Trophoblast cell (in vitro differentiated cells and primary cell): ENCODE measurements at regions not wholly inside any gene's neighbourhood (a gene's known extent, or its start where the extent isn't known, plus 50 kb on each side); places are given as distances from the start of the nearest gene placed in this dataset.

Experiments used
- DNase-seq, 2 donors: peaks; one replicate each; pipeline ENCODE4 v3.0.0-alpha.2; 2016
- H2AFZ ChIP-seq: 2 replicates; pipeline ENCODE4 v1.6.1; 2013; ENCODE audit warnings: low read length, moderate library complexity, mild to moderate bottlenecking; ENCODE audit not compliant: insufficient read depth, poor library complexity
- H2AK5ac ChIP-seq: 2 replicates; pipeline ENCODE4 v1.6.1; 2013; ENCODE audit warnings: mild to moderate bottlenecking, low read length
- H2BK120ac ChIP-seq: 2 replicates; pipeline ENCODE4 v1.6.1; 2013; ENCODE audit warnings: low read length, mild to moderate bottlenecking, moderate library complexity; ENCODE audit not compliant: insufficient read depth, poor library complexity
- H2BK12ac ChIP-seq: 2 replicates; pipeline ENCODE4 v1.6.1; 2013; ENCODE audit warnings: mild to moderate bottlenecking, low read length, moderate library complexity
- H2BK5ac ChIP-seq: 2 replicates; pipeline ENCODE4 v1.6.1; 2013; ENCODE audit warnings: low read length, low read depth, moderate library complexity, mild to moderate bottlenecking; ENCODE audit not compliant: poor library complexity
- H3K14ac ChIP-seq: 2 replicates; pipeline ENCODE4 v1.6.1; 2013; ENCODE audit warnings: mild to moderate bottlenecking, low read length
- H3K18ac ChIP-seq: 2 replicates; pipeline ENCODE4 v1.6.1; 2013; ENCODE audit warnings: mild to moderate bottlenecking, low read length
- H3K23ac ChIP-seq: 2 replicates; pipeline ENCODE4 v1.6.1; 2013; ENCODE audit warnings: low read length
- H3K27ac ChIP-seq: 2 replicates; pipeline ENCODE4 v1.5.1; 2013; ENCODE audit warnings: low read depth, mild to moderate bottlenecking, inconsistent platforms, low read length, moderate library complexity
- H3K27me3 ChIP-seq: 2 replicates; pipeline ENCODE4 v1.6.1; 2013; ENCODE audit warnings: inconsistent platforms, mild to moderate bottlenecking, low read length, moderate library complexity; ENCODE audit not compliant: insufficient read depth
- H3K36me3 ChIP-seq, 2 experiments: 1 replicate in 1 of 2; 2 replicates in 1 of 2; pipeline ENCODE4 v1.6.1; 2013; ENCODE audit warnings: low read length in 2 of 2, mild to moderate bottlenecking in 2 of 2, moderate library complexity in 1 of 2; ENCODE audit not compliant: insufficient read depth in 2 of 2, control insufficient read depth in 1 of 2
- H3K4ac ChIP-seq: 2 replicates; pipeline ENCODE4 v1.6.1; 2013; ENCODE audit warnings: low read depth, mild to moderate bottlenecking, low read length, moderate library complexity
- H3K4me1 ChIP-seq, 2 experiments: 1 replicate in 1 of 2; 2 replicates in 1 of 2; pipeline ENCODE4 v1.6.1; 2013; ENCODE audit warnings: low read length in 2 of 2, mild to moderate bottlenecking in 2 of 2, moderate library complexity in 1 of 2; ENCODE audit not compliant: insufficient read depth in 2 of 2, control insufficient read depth in 1 of 2
- H3K4me2 ChIP-seq: 2 replicates; pipeline ENCODE4 v1.6.1; 2013; ENCODE audit warnings: inconsistent platforms, mild to moderate bottlenecking, low read length, moderate library complexity
- H3K4me3 ChIP-seq: 2 replicates; pipeline ENCODE4 v1.5.1; 2013; ENCODE audit warnings: mild to moderate bottlenecking, low read depth, low read length, inconsistent platforms
- H3K79me1 ChIP-seq: one replicate; pipeline ENCODE4 v1.6.1; 2013; ENCODE audit warnings: low read length
- H3K79me2 ChIP-seq: 2 replicates; pipeline ENCODE4 v1.6.1; 2013; ENCODE audit warnings: low read length, mild to moderate bottlenecking; ENCODE audit not compliant: control insufficient read depth, insufficient read depth, poor library complexity
- H3K9ac ChIP-seq: 2 replicates; pipeline ENCODE4 v1.6.1; 2013; ENCODE audit warnings: mild to moderate bottlenecking, low read length
- H3K9me3 ChIP-seq: 2 replicates; pipeline ENCODE4 v1.6.1; 2013; ENCODE audit warnings: low read depth, mild to moderate bottlenecking, control low read depth, inconsistent platforms, low read length; ENCODE audit not compliant: insufficient read depth
- H4K12ac ChIP-seq: 2 replicates; pipeline ENCODE4 v1.6.1; 2013; ENCODE audit warnings: low read depth, mild to moderate bottlenecking, low read length, moderate library complexity
- H4K8ac ChIP-seq: 2 replicates; pipeline ENCODE4 v1.6.1; 2013; ENCODE audit warnings: low read depth, mild to moderate bottlenecking, low read length, moderate library complexity
- H4K91ac ChIP-seq: one replicate; pipeline ENCODE4 v1.6.1; 2013; ENCODE audit warnings: low read depth, mild to moderate bottlenecking, low read length, moderate library complexity
- WGBS: extraction: QIAGEN DNeasy Blood & Tissue Kit; methylation state at CpG from one replicate; pipeline ENCODE4 v1.1.7; 2013; ENCODE audit warnings: missing lambda C conversion rate; ENCODE audit not compliant: insufficient read length, insufficient coverage; ENCODE audit errors: extremely low coverage; 5-methylcytosine and 5-hydroxymethylcytosine counted together

- Histone ChIP-seq H4K91ac (no peak overlapping the region), H4K12ac (no peak overlapping the region), H3K4me1 (no peaks in the 10 kb centered on the region), H3K4me2 (no peak overlapping the region), H2BK12ac (no peak overlapping the region), H2AK5ac (no peak overlapping the region), H3K18ac (no peak overlapping the region), H3K79me1 (no peaks in the 10 kb centered on the region), H3K27me3 (no peaks in the 10 kb centered on the region), H4K8ac (no peak overlapping the region), H3K4ac (no peak overlapping the region), H2BK5ac (no peak overlapping the region), H3K4me3 (no peak overlapping the region), H3K27ac (no peak overlapping the region), H2BK120ac (no peak overlapping the region), H3K23ac (no peak overlapping the region), H3K9ac (no peak overlapping the region), H3K36me3 (no peaks in the 10 kb centered on the region), H3K14ac (no peak overlapping the region), H2AFZ (no peak overlapping the region), H3K79me2 (no peaks in the 10 kb centered on the region), H3K9me3 (no peaks in the 10 kb centered on the region)
- no CpG with 5 or more reads among the region's 2 CpGs for WGBS
- DNase-seq = no peak
These were observed 442.7 kb downstream of the TENT5A start for GRCh38 chr6:81309811-81310210.

DNA sequence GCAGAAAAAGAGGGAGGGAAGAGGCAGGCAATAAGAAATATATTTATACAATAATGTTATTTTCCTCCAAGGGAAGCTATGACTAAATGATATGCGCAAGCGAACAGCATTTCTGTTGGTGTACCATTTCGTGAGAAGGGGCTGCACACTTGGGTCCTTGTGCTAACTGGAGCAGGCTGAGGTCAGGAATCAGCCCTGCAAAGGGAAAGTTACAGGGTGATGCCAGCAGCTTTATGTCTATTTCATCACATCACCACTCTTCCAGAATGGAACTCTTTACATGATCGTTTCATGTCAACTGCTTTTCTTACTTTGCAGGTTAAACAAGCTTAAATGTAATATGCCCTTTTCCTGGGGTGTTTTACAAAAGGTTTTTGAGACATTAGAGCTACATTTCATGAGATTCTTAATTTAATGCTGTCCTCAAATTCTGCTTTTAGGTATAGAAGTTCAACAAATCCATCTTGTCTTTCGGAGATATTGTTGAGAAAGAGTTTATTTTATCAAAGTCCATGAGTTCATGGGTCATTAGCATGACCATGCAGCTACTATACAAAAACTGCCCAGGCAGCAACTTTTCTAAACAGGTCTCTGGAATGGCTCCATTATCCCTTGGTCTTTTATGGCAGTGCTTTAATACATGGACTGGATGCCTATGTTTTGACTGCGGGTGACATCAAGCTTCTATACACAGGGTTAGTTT, 443.8 kb downstream of the TENT5A start:
- Histone ChIP-seq H3K4me3 (no peak overlapping the region), H2BK12ac (no peak overlapping the region), H3K27ac (no peak overlapping the region), H2BK5ac (no peak overlapping the region), H3K27me3 (no peaks in the 10 kb centered on the region), H3K4me2 (no peak overlapping the region), H3K36me3 (no peaks in the 10 kb centered on the region), H3K4ac (no peak overlapping the region), H3K79me2 (no peaks in the 10 kb centered on the region), H3K23ac (no peak overlapping the region), H3K9ac (no peak overlapping the region), H4K12ac (no peak overlapping the region), H4K8ac (no peak overlapping the region), H3K18ac (no peak overlapping the region), H2BK120ac (no peak overlapping the region), H2AFZ (no peak overlapping the region), H4K91ac (no peak overlapping the region), H2AK5ac (no peak overlapping the region), H3K79me1 (no peaks in the 10 kb centered on the region), H3K4me1 (no peaks in the 10 kb centered on the region), H3K14ac (no peak overlapping the region), H3K9me3 (no peaks in the 10 kb centered on the region)
- no peak for DNase-seq
- no CpG with 5 or more reads among the region's 6 CpGs for WGBS

DNA sequence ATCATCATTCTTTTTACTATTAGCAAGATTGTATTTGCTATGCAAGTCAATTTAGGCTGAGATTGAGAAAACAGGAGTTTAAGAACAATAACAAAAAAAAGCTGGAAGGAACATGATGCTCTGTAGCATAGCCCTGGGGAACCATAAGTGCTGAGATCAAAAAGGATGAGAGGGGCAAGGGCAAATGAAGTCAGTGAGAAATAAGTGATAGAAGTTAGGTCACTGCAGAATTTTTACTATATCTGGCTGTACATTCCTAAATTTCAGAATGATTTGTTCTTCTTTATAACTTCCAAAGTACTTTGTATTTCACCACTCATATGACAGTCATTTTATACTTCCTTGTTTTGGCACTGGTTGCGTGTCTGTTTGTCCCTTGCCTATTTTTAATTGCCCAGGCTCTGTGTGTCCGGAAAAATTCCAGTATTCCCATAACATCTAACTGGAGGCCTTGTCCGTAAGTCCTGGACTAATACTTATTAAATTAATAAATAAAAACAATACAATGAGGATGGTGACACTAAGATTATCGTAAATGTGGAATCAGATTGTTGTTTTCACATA, 444.7 kb downstream of the TENT5A start:
- H3K9ac ChIP-seq = no peak overlapping the region
- H4K91ac ChIP-seq = no peak overlapping the region
- no peak overlapping the region for H4K8ac ChIP-seq
- no peak overlapping the region for H3K4me2 ChIP-seq
- no peak overlapping the region for H2AFZ ChIP-seq
- no peak overlapping the region for H2BK120ac ChIP-seq
- H3K4me3 ChIP-seq = no peak overlapping the region
- H3K9me3 ChIP-seq = no peaks in the 10 kb centered on the region
- DNase-seq = no peak
- H2BK12ac ChIP-seq = no peak overlapping the region
- no CpG with 5 or more reads among the region's 4 CpGs for WGBS
- H3K23ac ChIP-seq = no peak overlapping the region
- no peak overlapping the region for H4K12ac ChIP-seq
- no peak overlapping the region for H2AK5ac ChIP-seq
- no peak overlapping the region for H3K4ac ChIP-seq
- no peaks in the 10 kb centered on the region for H3K79me1 ChIP-seq
- no peak overlapping the region for H3K27ac ChIP-seq
- no peaks in the 10 kb centered on the region for H3K79me2 ChIP-seq
- no peaks in the 10 kb centered on the region for H3K36me3 ChIP-seq
- H3K27me3 ChIP-seq = no peaks in the 10 kb centered on the region
- H3K18ac ChIP-seq = no peak overlapping the region
- no peaks in the 10 kb centered on the region for H3K4me1 ChIP-seq
- H2BK5ac ChIP-seq = no peak overlapping the region
- no peak overlapping the region for H3K14ac ChIP-seq

DNA sequence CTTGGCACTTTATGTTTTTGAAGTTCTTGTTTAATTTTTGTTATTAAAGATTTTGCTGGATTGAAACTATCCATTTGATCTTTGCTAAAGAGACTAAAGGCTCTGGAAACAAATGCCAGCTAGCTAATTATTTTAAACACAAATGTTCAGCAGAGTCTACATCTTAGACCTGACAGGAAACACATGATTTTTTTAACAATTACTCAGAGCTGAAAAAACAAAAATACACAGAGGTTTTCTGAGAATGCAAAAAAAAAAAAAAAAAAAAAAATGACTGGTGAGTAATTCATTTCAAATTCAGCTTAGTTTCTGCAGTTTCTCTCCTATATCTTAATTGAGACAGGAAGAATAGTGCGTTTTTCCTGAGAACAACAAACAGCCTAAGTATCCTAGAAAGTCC, 448.0 kb downstream of the TENT5A start:
- Histone ChIP-seq H4K8ac (no peak overlapping the region), H3K36me3 (no peaks in the 10 kb centered on the region)
- WGBS = no CpG with 5 or more reads among the region's 1 CpG

More for the DNA sequence above, 448.0 kb downstream of the TENT5A start:
- H2AFZ ChIP-seq = no peak overlapping the region
- no peak overlapping the region for H2BK5ac ChIP-seq
- H2AK5ac ChIP-seq = no peak overlapping the region
- no peak overlapping the region for H3K4me3 ChIP-seq
- no peak for DNase-seq
- H3K14ac ChIP-seq = no peak overlapping the region
- no peak overlapping the region for H3K23ac ChIP-seq
- no peak overlapping the region for H4K12ac ChIP-seq
- H3K4me1 ChIP-seq = no peaks in the 10 kb centered on the region
- H3K4me2 ChIP-seq = no peak overlapping the region
- no peak overlapping the region for H2BK12ac ChIP-seq
- H3K18ac ChIP-seq = no peak overlapping the region
- no peak overlapping the region for H3K9ac ChIP-seq
- no peak overlapping the region for H3K27ac ChIP-seq
- no peaks in the 10 kb centered on the region for H3K79me2 ChIP-seq
- no peak overlapping the region for H4K91ac ChIP-seq
- no peak overlapping the region for H2BK120ac ChIP-seq
- H3K9me3 ChIP-seq = no peaks in the 10 kb centered on the region
- H3K79me1 ChIP-seq = no peaks in the 10 kb centered on the region
- no peaks in the 10 kb centered on the region for H3K27me3 ChIP-seq
- H3K4ac ChIP-seq = no peak overlapping the region
